Activated CD4-positive, alpha-beta T cell treated with anti-CD3 and anti-CD28 coated beads for 36 hours (primary cell): ENCODE measurements at regions not wholly inside any gene's neighbourhood (a gene's known extent, or its start where the extent isn't known, plus 50 kb on each side); places are given as distances from the start of the nearest gene placed in this dataset.

ENCODE experiments used
- ATAC-seq: fragments of 200-7000 bp; cut with Tn5 transposase; one replicate; pipeline ENCODE4 v1.10.0; 2021; ENCODE audit warnings: mild to moderate bottlenecking, moderate library complexity
- CTCF ChIA-PET: fragments of 350-600 bp; sonication (Branson Sonifier 250); formaldehyde crosslinking; loops from one replicate; lab custom pipeline; 2021; ENCODE audit warnings: antibody characterized with exemption; lab: Charles Lee
- POLR2A ChIA-PET: fragments of 350-600 bp; sonication (Branson Sonifier 250); formaldehyde crosslinking; loops from one replicate; lab custom pipeline; 2021; ENCODE audit warnings: antibody characterized with exemption, inconsistent platforms; lab: Charles Lee
- DNase-seq: peaks from one replicate; pipeline ENCODE4 v3.0.0-alpha.2; 2020
- H3K27ac Mint-ChIP-seq: one replicate; pipeline ENCODE4 v1.8.0; 2021; ENCODE audit warnings: mixed read lengths
- H3K27me3 Mint-ChIP-seq: one replicate; pipeline ENCODE4 v1.8.0; 2021; ENCODE audit warnings: mixed read lengths
- H3K36me3 Mint-ChIP-seq: one replicate; pipeline ENCODE4 v1.8.0; 2021; ENCODE audit warnings: low read depth, mixed read lengths
- H3K4me1 Mint-ChIP-seq: one replicate; pipeline ENCODE4 v1.8.0; 2021; ENCODE audit warnings: mixed read lengths
- H3K4me3 Mint-ChIP-seq: one replicate; pipeline ENCODE4 v1.8.0; 2021; ENCODE audit warnings: mild to moderate bottlenecking, moderate library complexity, mixed read lengths
- H3K9me3 Mint-ChIP-seq: one replicate; pipeline ENCODE4 v1.8.0; 2021; ENCODE audit warnings: low read depth, mixed read lengths
- intact Hi-C, 2 experiments: fragments of 100-400 bp; cut with DNase I in 1 of 2; cut with micrococcal nuclease in 1 of 2; formaldehyde crosslinking; loops; one replicate each; pipeline versions ENCODE4 v1.14.2 to v1.15.1; 2022 to 2024; cut with DNase I, micrococcal nuclease

DNA sequence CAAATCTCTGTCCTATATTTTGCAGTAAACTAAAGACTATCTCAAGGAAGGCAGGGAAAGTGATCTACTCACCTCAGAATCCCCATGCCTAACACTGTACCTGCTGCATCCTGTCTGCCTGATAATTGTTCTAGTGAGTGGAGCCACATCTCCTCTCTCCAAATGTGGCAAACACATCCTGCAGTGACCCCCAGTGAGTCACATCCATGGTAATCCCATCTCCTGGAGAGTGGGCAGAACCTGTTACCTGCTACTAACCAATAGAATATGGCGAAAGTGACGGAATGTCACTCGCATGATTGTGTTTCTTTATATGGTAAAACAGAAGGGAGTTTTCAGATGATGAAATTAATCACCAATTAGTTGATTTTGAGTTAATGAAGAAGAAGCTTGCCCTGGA lies 353.8 kb upstream of the DLGAP1 start:
- intact Hi-C loops = no loop called here
- POLR2A ChIA-PET = no interaction called here
- Mint-ChIP-seq H3K27me3 (no peaks in the 10 kb centered on the region), H3K4me1 (no peaks in the 10 kb centered on the region), H3K9me3 (peaks cover 14% of the 10 kb centered on the region), H3K36me3 (no peaks in the 10 kb centered on the region), H3K27ac (no peak overlapping the region), H3K4me3 (no peak overlapping the region)
- ATAC-seq = no peak
- CTCF ChIA-PET = no interaction called here
- no peak for DNase-seq

DNA sequence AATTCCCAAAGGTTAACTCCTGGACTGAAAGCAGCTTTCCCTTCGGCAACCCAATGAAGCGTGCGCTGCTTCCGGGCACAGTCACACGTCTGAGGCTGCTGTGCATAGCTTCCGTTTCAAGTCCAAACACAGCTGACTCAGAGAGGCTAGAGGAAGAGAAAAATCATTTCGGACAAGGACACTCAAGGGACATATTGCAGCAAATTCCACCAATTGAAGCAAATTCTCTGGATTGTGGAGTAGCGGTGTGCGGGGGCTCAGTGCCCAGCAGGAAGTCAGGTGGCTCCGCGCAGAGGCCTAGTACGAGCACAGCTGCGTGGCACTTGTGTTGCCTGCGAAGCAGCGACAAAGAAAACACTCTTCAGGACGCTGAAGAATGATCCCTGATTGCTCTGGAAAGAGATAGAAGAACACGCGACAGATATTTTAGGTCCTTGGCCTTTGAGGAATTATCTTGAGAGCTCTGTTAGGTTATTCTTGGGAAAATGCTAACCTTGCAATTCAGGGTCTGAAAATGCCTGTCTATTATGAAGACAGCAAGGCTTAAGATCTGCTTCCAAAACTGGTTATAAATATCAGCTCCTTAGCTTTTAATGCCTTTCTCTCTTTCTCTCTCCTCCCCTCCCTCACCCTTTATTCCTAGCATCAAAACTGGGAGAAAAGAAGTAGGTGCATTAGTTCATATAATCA lies 352.6 kb upstream of the DLGAP1 start:
- Mint-ChIP-seq H3K4me3 (no peak overlapping the region), H3K27me3 (no peaks in the 10 kb centered on the region), H3K9me3 (peaks cover 11% of the 10 kb centered on the region), H3K27ac (no peak overlapping the region), H3K36me3 (no peaks in the 10 kb centered on the region), H3K4me1 (no peaks in the 10 kb centered on the region)
- ATAC-seq (no peak), DNase-seq (no peak)
- ChIA-PET CTCF (interaction anchor here (0.9 kb wide), 1 partner anchor 10 kb away, joined by 3 read pairs; no protein-coding TSS in a partner anchor), POLR2A (no interaction called here)
- intact Hi-C loops = no loop called here

DNA sequence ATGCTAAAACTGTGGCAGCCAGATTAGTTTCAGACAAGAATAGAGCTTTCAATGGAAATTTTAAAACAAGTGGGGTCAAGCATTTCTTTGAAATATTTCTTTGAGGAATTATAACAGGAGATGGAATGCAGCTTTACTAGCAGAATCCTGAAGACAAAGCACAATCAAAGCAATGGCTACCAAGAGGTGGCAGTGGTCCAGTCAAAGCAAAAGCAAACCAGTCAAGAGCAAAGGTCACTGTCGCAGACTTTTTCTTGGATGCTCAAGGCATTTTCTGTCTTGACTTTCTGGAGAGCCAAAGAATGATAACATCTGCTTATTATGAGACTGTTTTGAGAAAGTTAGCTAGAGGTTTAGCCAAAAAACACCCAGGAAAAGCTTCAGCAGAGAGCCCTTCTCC lies 351.2 kb upstream of the DLGAP1 start:
- no peaks in the 10 kb centered on the region for H3K27me3 Mint-ChIP-seq
- H3K36me3 Mint-ChIP-seq = no peaks in the 10 kb centered on the region
- DNase-seq (no peak), ATAC-seq (no peak)
- H3K4me1 Mint-ChIP-seq = no peaks in the 10 kb centered on the region
- ChIA-PET POLR2A (no interaction called here), CTCF (interaction anchor here (0.6 kb wide), 1 partner anchor 142 kb away, joined by 3 read pairs; no protein-coding TSS in a partner anchor)
- H3K4me3 Mint-ChIP-seq = no peak overlapping the region
- no peak overlapping the region for H3K27ac Mint-ChIP-seq
- intact Hi-C loops = no loop called here
- peaks cover 11% of the 10 kb centered on the region for H3K9me3 Mint-ChIP-seq

DNA sequence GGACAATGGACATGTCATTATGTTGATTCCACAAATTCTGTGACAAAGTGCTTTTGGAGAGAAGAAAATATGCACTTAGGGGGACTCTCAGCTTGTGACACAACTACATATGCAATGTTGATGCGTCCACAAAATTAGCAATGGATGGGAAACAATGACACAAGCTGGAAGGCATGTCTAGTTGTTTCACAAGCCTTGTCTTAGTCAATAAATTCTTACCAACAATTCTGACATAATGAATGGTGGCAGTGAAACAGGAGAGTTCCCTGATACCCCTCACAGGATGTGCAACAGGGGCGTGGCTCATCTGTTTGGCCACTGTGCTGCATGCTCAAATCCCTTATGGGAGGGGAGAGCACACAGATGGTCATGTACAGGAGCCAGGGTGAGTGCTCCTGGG lies 347.2 kb upstream of the DLGAP1 start:
- no peaks in the 10 kb centered on the region for H3K4me1 Mint-ChIP-seq
- H3K9me3 Mint-ChIP-seq = peaks cover 12% of the 10 kb centered on the region
- ChIA-PET CTCF (interaction anchor here (0.5 kb wide), 1 partner anchor 599 kb away, joined by 3 read pairs; no protein-coding TSS in a partner anchor), POLR2A (no interaction called here)
- no peak for DNase-seq
- no peak for ATAC-seq
- H3K4me3 Mint-ChIP-seq = no peak overlapping the region
- no peaks in the 10 kb centered on the region for H3K27me3 Mint-ChIP-seq
- no peaks in the 10 kb centered on the region for H3K36me3 Mint-ChIP-seq
- intact Hi-C loops = loop anchor here in 1 of 2 experiments (5.0 kb wide), 1 partner anchor 45 kb away; no protein-coding TSS in a partner anchor
- no peak overlapping the region for H3K27ac Mint-ChIP-seq

DNA sequence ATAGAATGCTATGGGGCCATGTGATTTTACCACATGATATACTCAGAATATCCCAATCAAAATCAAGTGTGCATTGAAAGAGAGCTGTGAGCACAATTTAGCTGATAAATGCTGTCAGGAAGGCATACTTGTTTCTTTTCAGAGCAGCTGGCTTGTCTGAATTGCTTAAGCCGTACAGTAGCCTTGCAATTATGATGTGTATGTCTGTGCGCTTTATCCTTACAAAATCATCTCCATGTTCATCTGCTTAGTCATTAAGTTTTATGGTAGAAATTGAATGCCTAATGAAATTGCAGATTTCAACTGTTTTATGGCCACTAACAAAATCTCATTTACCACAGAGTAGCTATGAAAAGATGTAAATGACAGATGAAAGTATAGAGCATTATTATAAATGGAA lies 346.0 kb upstream of the DLGAP1 start:
- ATAC-seq (no peak), DNase-seq (no peak)
- Mint-ChIP-seq H3K9me3 (peaks cover 12% of the 10 kb centered on the region), H3K27me3 (no peaks in the 10 kb centered on the region), H3K4me1 (no peaks in the 10 kb centered on the region), H3K4me3 (no peak overlapping the region), H3K36me3 (no peaks in the 10 kb centered on the region), H3K27ac (no peak overlapping the region)
- CTCF ChIA-PET = no interaction called here
- POLR2A ChIA-PET = no interaction called here
- intact Hi-C loops = loop anchor here in 1 of 2 experiments (5.0 kb wide), 1 partner anchor 44 kb away; no protein-coding TSS in a partner anchor

DNA sequence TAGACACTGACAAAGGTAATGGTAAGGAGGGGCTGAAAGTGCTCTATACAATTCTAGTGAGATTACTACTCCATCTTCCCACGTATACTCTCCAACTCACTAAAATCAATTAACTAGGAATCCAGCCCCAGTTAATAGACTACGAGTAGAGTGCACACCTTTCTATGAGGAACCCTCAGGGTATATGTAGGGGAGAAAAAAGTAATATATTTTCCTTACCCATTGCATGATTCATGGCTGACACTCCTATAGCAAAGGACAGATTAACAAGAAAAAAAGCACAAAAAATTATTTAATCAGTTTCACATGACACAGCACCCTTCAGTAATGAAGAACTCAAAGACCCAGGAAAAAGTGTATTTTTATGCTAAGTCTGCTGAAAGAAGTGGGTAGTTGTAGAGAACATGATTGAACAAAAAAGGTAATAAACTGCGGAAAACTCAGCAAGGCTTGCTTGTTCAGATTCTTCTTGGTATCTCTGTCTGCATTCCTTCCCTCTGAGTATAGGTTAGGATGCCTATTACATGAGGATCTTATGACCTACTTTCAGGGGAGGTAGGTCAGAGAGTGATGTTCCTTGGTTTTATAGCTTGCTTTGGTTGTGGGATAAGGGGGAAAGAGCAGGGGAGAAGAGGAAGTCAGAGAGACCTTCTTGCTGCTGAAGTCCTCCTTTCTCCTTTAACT lies 342.0 kb upstream of the DLGAP1 start:
- no peak overlapping the region for H3K4me3 Mint-ChIP-seq
- H3K9me3 Mint-ChIP-seq = peaks cover 18% of the 10 kb centered on the region
- DNase-seq (no peak), ATAC-seq (no peak)
- ChIA-PET POLR2A (no interaction called here), CTCF (no interaction called here)
- intact Hi-C loops = no loop called here
- no peak overlapping the region for H3K27ac Mint-ChIP-seq
- H3K36me3 Mint-ChIP-seq = no peaks in the 10 kb centered on the region
- H3K27me3 Mint-ChIP-seq = no peaks in the 10 kb centered on the region
- no peaks in the 10 kb centered on the region for H3K4me1 Mint-ChIP-seq

DNA sequence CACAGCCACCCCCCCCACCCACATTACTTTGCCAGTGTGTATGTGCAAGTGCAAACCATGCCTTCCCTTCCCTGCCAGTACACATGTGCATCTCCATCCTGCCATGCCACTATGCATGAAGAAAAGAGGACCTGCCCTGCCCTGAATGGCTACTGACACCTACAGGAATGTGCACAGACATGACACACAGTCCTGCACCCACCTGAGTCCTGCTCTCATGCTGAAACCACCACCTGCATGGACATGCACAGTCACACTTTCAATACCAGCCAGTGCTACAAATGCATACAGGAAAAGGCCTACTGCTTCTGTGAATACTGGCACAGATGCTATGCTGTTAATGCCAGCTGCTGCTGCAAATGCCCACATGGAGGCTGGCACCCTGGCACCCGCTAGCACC lies 334.4 kb upstream of the DLGAP1 start:
- H3K4me3 Mint-ChIP-seq = no peak overlapping the region
- intact Hi-C loops = no loop called here
- ChIA-PET CTCF (no interaction called here), POLR2A (no interaction called here)
- H3K36me3 Mint-ChIP-seq = no peaks in the 10 kb centered on the region
- ATAC-seq (no peak), DNase-seq (no peak)
- no peaks in the 10 kb centered on the region for H3K27me3 Mint-ChIP-seq
- no peaks in the 10 kb centered on the region for H3K4me1 Mint-ChIP-seq
- H3K9me3 Mint-ChIP-seq = peaks cover 12% of the 10 kb centered on the region
- H3K27ac Mint-ChIP-seq = no peak overlapping the region

DNA sequence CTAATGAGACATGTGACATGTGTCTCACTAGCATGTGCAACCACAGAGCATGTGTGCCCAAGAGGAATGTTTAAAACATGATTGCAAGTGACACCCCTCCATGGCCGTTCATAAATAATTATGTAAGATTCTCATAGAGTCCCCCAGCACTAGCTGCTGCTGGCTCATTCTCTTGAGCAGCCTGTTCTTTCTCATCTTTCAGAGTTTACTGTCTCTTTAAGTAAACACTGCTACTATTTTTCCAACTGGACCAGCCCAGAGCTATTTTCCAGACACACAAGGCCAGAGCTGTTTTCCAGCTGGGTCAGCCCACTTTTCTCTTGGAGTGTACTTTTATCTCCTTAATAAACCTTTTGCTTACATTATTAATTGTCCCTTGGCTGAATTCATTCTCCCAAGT lies 326.8 kb upstream of the DLGAP1 start:
- Mint-ChIP-seq H3K27me3 (no peaks in the 10 kb centered on the region), H3K4me3 (no peak overlapping the region), H3K9me3 (no peaks in the 10 kb centered on the region), H3K36me3 (no peaks in the 10 kb centered on the region), H3K27ac (no peak overlapping the region), H3K4me1 (no peaks in the 10 kb centered on the region)
- CTCF ChIA-PET = interaction anchor here (0.9 kb wide), 1 partner anchor 488 kb away, joined by 4 read pairs; no protein-coding TSS in a partner anchor
- DNase-seq (no peak), ATAC-seq (no peak)
- intact Hi-C loops = no loop called here
- POLR2A ChIA-PET = no interaction called here

DNA sequence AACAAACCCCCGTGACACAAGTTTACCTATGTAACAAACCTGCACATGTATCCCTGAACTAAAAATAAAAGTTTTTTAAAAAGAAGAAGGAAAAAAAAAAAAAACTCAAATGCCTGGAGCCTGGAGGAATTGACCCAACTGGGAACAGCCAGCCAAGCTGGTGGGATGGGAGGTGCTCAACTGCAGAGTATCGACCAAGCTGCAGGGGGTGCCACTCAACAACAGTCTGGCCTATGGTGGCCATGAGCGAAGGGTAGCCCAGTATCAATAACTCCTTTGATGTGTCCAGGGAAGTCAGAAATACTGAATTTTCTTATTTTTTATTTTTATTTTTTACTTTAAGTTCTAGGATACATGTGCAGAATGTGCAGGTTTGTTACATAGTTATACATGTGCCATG lies 310.3 kb upstream of the DLGAP1 start:
- ATAC-seq (no peak), DNase-seq (no peak)
- H3K4me3 Mint-ChIP-seq = no peak overlapping the region
- no peaks in the 10 kb centered on the region for H3K27me3 Mint-ChIP-seq
- ChIA-PET CTCF (interaction anchor here (0.6 kb wide), 1 partner anchor 1200 kb away, joined by 3 read pairs; no protein-coding TSS in a partner anchor), POLR2A (no interaction called here)
- no peaks in the 10 kb centered on the region for H3K4me1 Mint-ChIP-seq
- no peak overlapping the region for H3K27ac Mint-ChIP-seq
- H3K36me3 Mint-ChIP-seq = no peaks in the 10 kb centered on the region
- intact Hi-C loops = no loop called here
- peaks cover 9% of the 10 kb centered on the region for H3K9me3 Mint-ChIP-seq

DNA sequence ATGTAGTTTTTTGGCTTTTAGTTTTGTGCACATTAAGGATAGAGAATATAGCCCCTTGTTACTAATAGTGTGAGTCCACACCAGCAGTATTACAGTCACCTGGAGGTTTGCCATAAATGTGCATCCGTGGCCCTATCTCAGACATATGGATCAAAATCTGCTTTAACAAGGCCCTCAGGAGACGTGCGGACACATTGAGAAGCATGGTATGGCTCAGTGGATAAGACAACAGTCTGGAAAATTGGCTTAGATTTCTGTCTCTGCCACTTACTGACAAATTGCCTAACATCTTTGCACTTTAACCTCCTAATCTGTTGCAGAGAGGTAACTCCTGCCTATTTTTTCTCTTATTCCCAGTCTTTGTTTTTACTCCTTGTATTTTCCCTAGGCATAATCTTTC lies 307.2 kb upstream of the DLGAP1 start:
- Mint-ChIP-seq H3K9me3 (peaks cover 2% of the 10 kb centered on the region), H3K27me3 (no peaks in the 10 kb centered on the region), H3K36me3 (no peaks in the 10 kb centered on the region), H3K27ac (no peak overlapping the region), H3K4me3 (no peak overlapping the region), H3K4me1 (no peaks in the 10 kb centered on the region)
- ATAC-seq (no peak), DNase-seq (no peak)
- intact Hi-C loops = no loop called here
- ChIA-PET CTCF (no interaction called here), POLR2A (no interaction called here)

DNA sequence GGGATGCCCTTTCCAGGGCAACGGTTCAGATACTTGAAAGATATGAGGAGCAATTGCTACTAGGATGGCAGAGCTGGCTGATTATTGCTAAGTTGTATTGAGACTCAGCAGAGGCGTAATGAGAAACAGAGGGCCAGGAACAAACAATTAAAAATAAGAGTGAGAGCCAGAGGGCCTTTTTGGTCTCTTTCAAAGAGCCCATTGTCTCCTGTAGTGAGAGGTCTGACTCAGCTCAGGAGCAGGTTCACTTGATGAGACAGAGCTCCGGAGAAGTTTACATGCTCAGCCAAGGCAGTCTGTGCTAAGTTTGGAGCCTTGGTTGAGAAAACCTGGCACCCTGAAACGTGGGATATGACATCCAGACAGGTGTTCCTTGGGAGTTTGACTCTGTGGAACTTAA lies 303.9 kb upstream of the DLGAP1 start:
- Mint-ChIP-seq H3K27ac (no peak overlapping the region), H3K36me3 (no peaks in the 10 kb centered on the region), H3K27me3 (no peaks in the 10 kb centered on the region), H3K9me3 (peaks cover 7% of the 10 kb centered on the region), H3K4me1 (no peaks in the 10 kb centered on the region), H3K4me3 (no peak overlapping the region)
- intact Hi-C loops = loop anchor here in 1 of 2 experiments (5.0 kb wide), 1 partner anchor 43 kb away; no protein-coding TSS in a partner anchor
- ChIA-PET CTCF (interaction anchor here (0.7 kb wide), 1 partner anchor 29 kb away, joined by 3 read pairs; no protein-coding TSS in a partner anchor), POLR2A (no interaction called here)
- ATAC-seq (no peak), DNase-seq (no peak)

DNA sequence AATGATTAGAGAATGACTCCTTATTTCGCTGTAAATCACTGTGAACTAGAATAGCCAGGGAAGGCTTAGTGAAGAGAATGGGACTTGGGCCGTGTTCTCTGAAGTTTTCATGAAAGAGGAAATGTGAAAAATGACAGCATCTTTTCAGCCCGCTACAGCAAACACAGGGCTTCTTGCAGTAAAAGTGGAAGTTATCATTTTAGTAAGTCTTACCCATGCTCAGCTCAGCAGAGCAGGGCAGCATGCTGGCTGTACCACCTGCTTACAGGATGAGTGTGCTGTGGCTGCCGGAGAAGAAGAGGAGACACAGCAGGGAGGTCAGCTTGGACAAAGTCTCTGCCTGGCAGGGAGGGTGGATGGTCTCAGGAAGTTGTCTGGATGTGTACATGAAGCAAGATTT lies 300.7 kb upstream of the DLGAP1 start:
- H3K9me3 Mint-ChIP-seq = peaks cover 9% of the 10 kb centered on the region
- ChIA-PET POLR2A (no interaction called here), CTCF (no interaction called here)
- no peak overlapping the region for H3K27ac Mint-ChIP-seq
- no peak for DNase-seq
- ATAC-seq = no peak
- H3K4me3 Mint-ChIP-seq = no peak overlapping the region
- H3K27me3 Mint-ChIP-seq = no peaks in the 10 kb centered on the region
- no peaks in the 10 kb centered on the region for H3K36me3 Mint-ChIP-seq
- intact Hi-C loops = loop anchor here in 1 of 2 experiments (5.0 kb wide), 1 partner anchor 46 kb away; no protein-coding TSS in a partner anchor
- H3K4me1 Mint-ChIP-seq = no peaks in the 10 kb centered on the region
